Cardiac septum (tissue), 1 donor: ENCODE measurements at regions not wholly inside any gene's neighbourhood (a gene's known extent, or its start where the extent isn't known, plus 50 kb on each side); places are given as distances from the start of the nearest gene placed in this dataset.
"Not testable (repeated sequence)": the region's sequence is repeated elsewhere in the genome, so short reads cannot be mapped to it uniquely, and the experiment has no call there.

ENCODE experiments used
- DNase-seq: peaks from one replicate; pipeline ENCODE4 v3.0.0-alpha.2; 2020; ENCODE audit warnings: low spot score
- intact Hi-C: fragments of 100-400 bp; cut with DNase I; formaldehyde crosslinking; loops from one replicate; pipeline ENCODE4 v1.14.0; 2022
- donor health status: DM: no; HTN: no; CAD: no.

- no peak for DNase-seq
- intact Hi-C loops = no loop called here
Measured at GRCh38 chr3:153422314-153422713, 260.3 kb downstream of the RAP2B start.

GRCh38 chr3:153423820-153424219 is 261.8 kb downstream of the RAP2B start:
- intact Hi-C loops, DNase-seq: not testable (repeated sequence)

- intact Hi-C loops = no loop called here
- no peak for DNase-seq
Measured at GRCh38 chr3:153426344-153426743, 264.3 kb downstream of the RAP2B start.

- DNase-seq = no peak
- intact Hi-C loops = no loop called here
Measured at GRCh38 chr3:153426803-153427202, 264.8 kb downstream of the RAP2B start.

- intact Hi-C loops = no loop called here
- DNase-seq = no peak
Measured at GRCh38 chr3:153429821-153430220, 267.8 kb downstream of the RAP2B start.

- intact Hi-C loops = no loop called here
Measured at GRCh38 chr3:153431076-153431475, 269.1 kb downstream of the RAP2B start.

GRCh38 chr3:153437666-153438065 is 275.6 kb downstream of the RAP2B start:
- intact Hi-C loops = no loop called here
- no peak for DNase-seq

More at GRCh38 chr3:153431076-153431475, 269.1 kb downstream of the RAP2B start:
- no peak for DNase-seq

GRCh38 chr3:153438271-153438670 is 276.2 kb downstream of the RAP2B start:
- DNase-seq = no peak
- intact Hi-C loops = no loop called here

GRCh38 chr3:153439780-153440179 is 277.8 kb downstream of the RAP2B start:
- DNase-seq = no peak
- intact Hi-C loops = no loop called here

GRCh38 chr3:153440311-153440710 is 278.3 kb downstream of the RAP2B start:
- no peak for DNase-seq
- intact Hi-C loops = no loop called here

GRCh38 chr3:153442386-153442785 is 280.4 kb downstream of the RAP2B start:
- intact Hi-C loops = no loop called here
- DNase-seq = no peak

GRCh38 chr3:153442799-153443487 is 280.9 kb downstream of the RAP2B start:
- no peak for DNase-seq
- intact Hi-C loops = no loop called here

GRCh38 chr3:153443961-153444360 is 281.9 kb downstream of the RAP2B start:
- intact Hi-C loops = no loop called here
- no peak for DNase-seq

GRCh38 chr3:153445817-153446216 is 283.8 kb downstream of the RAP2B start:
- intact Hi-C loops = no loop called here
- no peak for DNase-seq

- DNase-seq = no peak
- intact Hi-C loops = no loop called here
Measured at GRCh38 chr3:153448151-153448829, 286.3 kb downstream of the RAP2B start.

- no peak for DNase-seq
- intact Hi-C loops = no loop called here
Measured at GRCh38 chr3:153456833-153457545, 295.0 kb downstream of the RAP2B start.

GRCh38 chr3:153458881-153459280 is 296.9 kb downstream of the RAP2B start:
- no peak for DNase-seq
- intact Hi-C loops = no loop called here

GRCh38 chr3:153462545-153462944 is 300.5 kb downstream of the RAP2B start:
- DNase-seq = no peak
- intact Hi-C loops = no loop called here

GRCh38 chr3:153463895-153464294 is 301.9 kb downstream of the RAP2B start:
- DNase-seq = no peak
- intact Hi-C loops = no loop called here

- DNase-seq = no peak
- intact Hi-C loops = no loop called here
Measured at GRCh38 chr3:153469162-153469561, 307.1 kb downstream of the RAP2B start.

- intact Hi-C loops = no loop called here
- no peak for DNase-seq
Measured at GRCh38 chr3:153484842-153485241, 322.8 kb downstream of the RAP2B start.
